Endothelial cell of umbilical vein (primary cell): ENCODE measurements at regions not wholly inside any gene's neighbourhood (a gene's known extent, or its start where the extent isn't known, plus 50 kb on each side); places are given as distances from the start of the nearest gene placed in this dataset.

Source experiments
- BruUV-seq: library from RNA; stranded (reverse); fragments of 400-500 nt; replicated peaks from 2 replicates; lab custom pipeline; 2021; lab: Mats Ljungman, UMichigan
- CTCF ChIA-PET: fragments of 300-600, 350-600 bp; sonication (Branson Sonifier 250); formaldehyde crosslinking; loops from one replicate; lab custom pipeline; 2021; ENCODE audit warnings: antibody characterized with exemption, inconsistent platforms; lab: Charles Lee
- POLR2A ChIA-PET: fragments of 300-600, 350-600 bp; sonication (Branson Sonifier 250); formaldehyde crosslinking; loops from one replicate; lab custom pipeline; 2021; ENCODE audit warnings: antibody characterized with exemption, inconsistent platforms; lab: Charles Lee
- DNase-seq: peaks from one replicate; pipeline ENCODE4 v3.0.0-alpha.2; 2011; ENCODE audit warnings: low read depth, low spot score
- FAIRE-seq: peaks from 2 replicates; lab custom pipeline; 2011; peaks lifted over from hg19 to GRCh38; lab: Jason Lieb, UNC
- H2AFZ ChIP-seq: 2 replicates; pipeline ENCODE4 v1.6.0; 2012; ENCODE audit warnings: low read depth, low read length, control low read depth, inconsistent platforms
- H3K27ac ChIP-seq: 2 replicates; pipeline ENCODE4 v1.5.1; 2011; ENCODE audit warnings: low read depth, mild to moderate bottlenecking, control low read depth, low read length, moderate library complexity; ENCODE audit not compliant: insufficient read depth
- H3K27me3 ChIP-seq, 2 experiments: 2 replicates each; pipeline versions ENCODE4 v1.6.0 to v1.6.1; 2011; ENCODE audit warnings: low read length in 2 of 2, mixed read lengths in 1 of 2; ENCODE audit not compliant: control insufficient read depth in 2 of 2, insufficient read depth in 2 of 2
- H3K36me3 ChIP-seq, 2 experiments: 2 replicates in 1 of 2; 3 replicates in 1 of 2; pipeline ENCODE4 v1.5.1; 2011; ENCODE audit warnings: low read length in 2 of 2, mild to moderate bottlenecking in 1 of 2, moderate library complexity in 1 of 2; ENCODE audit not compliant: control insufficient read depth in 2 of 2, insufficient read depth in 2 of 2; ENCODE audit errors: extremely low read depth in 1 of 2
- H3K4me1 ChIP-seq: 3 replicates; pipeline ENCODE4 v1.5.1; 2011; ENCODE audit warnings: mild to moderate bottlenecking, low read length; ENCODE audit not compliant: control insufficient read depth, insufficient read depth; ENCODE audit errors: extremely low read depth
- H3K4me2 ChIP-seq: 2 replicates; pipeline ENCODE4 v1.6.1; 2011; ENCODE audit warnings: low read length, control low read depth, mixed read lengths; ENCODE audit not compliant: insufficient read depth
- H3K4me3 ChIP-seq, 3 experiments: fragments of 200-600 bp in 1 of 3; sonication (generic), shearing (Covaris generic) in 1 of 3; replicated peaks in 1 of 3; 2 replicates each; pipeline ENCODE4 v1.5.1; 2011 to 2016; ENCODE audit warnings: control low read depth in 3 of 3, low read length in 3 of 3, mild to moderate bottlenecking in 2 of 3, inconsistent platforms in 1 of 3, low read depth in 1 of 3, moderate library complexity in 1 of 3; ENCODE audit not compliant: insufficient read depth in 1 of 3
- H3K79me2 ChIP-seq: 2 replicates; pipeline ENCODE4 v1.6.0; 2012; ENCODE audit warnings: low read length, inconsistent platforms; ENCODE audit not compliant: control insufficient read depth, insufficient read depth
- H3K9ac ChIP-seq: replicated peaks from 2 replicates; pipeline ENCODE3; 2011; ENCODE audit warnings: low read length, control low read depth; ENCODE audit not compliant: insufficient read depth; ENCODE audit errors: extremely low read depth
- H3K9me1 ChIP-seq: replicated peaks from 3 replicates; pipeline ENCODE4 v1.6.0; 2011; ENCODE audit warnings: mild to moderate bottlenecking, low read length; ENCODE audit not compliant: control insufficient read depth, insufficient read depth; ENCODE audit errors: extremely low read depth
- H3K9me3 ChIP-seq: replicated peaks from 2 replicates; pipeline ENCODE4 v1.5.1; 2012; ENCODE audit warnings: low read length, inconsistent platforms; ENCODE audit not compliant: control insufficient read depth, insufficient read depth
- H4K20me1 ChIP-seq: replicated peaks from 2 replicates; pipeline ENCODE3; 2011; ENCODE audit warnings: mild to moderate bottlenecking, low read length; ENCODE audit not compliant: control insufficient read depth, insufficient read depth; ENCODE audit errors: extremely low read depth
- EZH2 ChIP-seq: IDR thresholded peaks from 2 replicates; pipeline ENCODE4 v1.6.1; 2012; ENCODE audit warnings: borderline replicate concordance, low read depth, mild to moderate bottlenecking, moderate library complexity, low read length, inconsistent platforms; ENCODE audit not compliant: severe bottlenecking
- FOS ChIP-seq: IDR thresholded peaks from 2 replicates; pipeline ENCODE4 v1.6.1; 2011; ENCODE audit warnings: mild to moderate bottlenecking, low read length, moderate library complexity, borderline replicate concordance; ENCODE audit not compliant: insufficient read depth
- GATA2 ChIP-seq: IDR thresholded peaks from 2 replicates; pipeline ENCODE4 v1.7.0; 2011; ENCODE audit warnings: low read depth, mild to moderate bottlenecking, moderate library complexity, mixed read lengths, low read length; ENCODE audit not compliant: insufficient read length, insufficient read depth
- JUN ChIP-seq: IDR thresholded peaks from 2 replicates; pipeline ENCODE4 v1.6.1; 2011; ENCODE audit warnings: borderline replicate concordance, low read depth; ENCODE audit not compliant: insufficient read length, insufficient read depth
- MYC ChIP-seq: IDR thresholded peaks from one replicate; pipeline ENCODE4 v1.6.1; 2011; ENCODE audit warnings: mild to moderate bottlenecking, low read depth, low read length
- POLR2A ChIP-seq: IDR thresholded peaks from 2 replicates; pipeline ENCODE4 v1.6.1; 2012; ENCODE audit warnings: low read depth, mild to moderate bottlenecking, control low read depth, low read length
- POLR2AphosphoS5 ChIP-seq: IDR thresholded peaks from 2 replicates; pipeline ENCODE4 v1.6.1; 2012; ENCODE audit warnings: low read depth, mild to moderate bottlenecking, control low read depth, low read length, moderate library complexity; ENCODE audit not compliant: insufficient read depth
- dilution Hi-C: fragments of 300-500 bp; cut with MboI; formaldehyde crosslinking; loops from one replicate; pipeline ENCODE4 v1.15.0; 2019; ENCODE audit warnings: low sequenced_read_pairs; ENCODE audit not compliant: extremely low pct_ligation_motif_present
- intact Hi-C: fragments of 100-400 bp; cut with micrococcal nuclease; formaldehyde crosslinking; loops from one replicate; pipeline ENCODE4 v1.10.0; 2022
- TF ChIP-seq, protein P1 (sequence below): IDR thresholded peaks from 2 replicates; pipeline ENCODE4 v1.6.1; 2011; ENCODE audit not compliant: insufficient read depth, insufficient read length
- TF ChIP-seq, protein P2 (sequence below), 2 donors: IDR thresholded peaks; 1 replicate in 1 of 2; 2 replicates in 1 of 2; pipeline ENCODE4 v1.5.1; 2011; ENCODE audit warnings: low read length in 2 of 2, mild to moderate bottlenecking in 2 of 2, moderate library complexity in 2 of 2, control low read depth in 1 of 2, inconsistent platforms in 1 of 2, low read depth in 1 of 2; ENCODE audit not compliant: insufficient read depth in 1 of 2; ENCODE audit errors: extremely low read depth in 1 of 2

DNA sequence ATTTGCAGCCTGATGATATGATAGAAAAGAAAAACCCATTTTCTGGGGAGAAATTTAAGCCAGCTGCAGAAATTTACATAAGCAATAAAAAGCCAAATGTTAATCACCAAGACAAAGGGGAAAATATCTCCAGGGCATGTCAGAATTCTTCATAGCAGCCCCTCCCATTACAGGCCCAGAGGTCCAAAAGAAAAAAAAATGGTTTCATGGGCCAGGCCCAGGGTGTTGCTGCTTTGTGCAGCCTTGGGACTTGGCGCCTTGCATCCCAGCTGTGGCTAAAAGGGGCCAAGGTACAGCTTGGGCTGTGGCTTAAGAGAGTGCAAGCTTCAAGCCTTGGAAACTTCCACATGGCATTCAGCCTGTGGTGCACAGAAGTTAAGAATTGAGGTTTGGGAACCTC lies 97.9 kb upstream of the CDX4 start:
- no peaks in the 10 kb centered on the region for H3K36me3 ChIP-seq
- no peak for TF ChIP-seq GATA2
- H3K9me3 ChIP-seq: no peaks in the 10 kb centered on the region
- H3K4me2 ChIP-seq: no peak overlapping the region
- CTCF ChIA-PET: no interaction called here
- no peaks in the 10 kb centered on the region for H3K27me3 ChIP-seq
- intact Hi-C loops: no loop called here
- no peaks in the 10 kb centered on the region for H3K4me1 ChIP-seq
- H4K20me1 ChIP-seq: no peaks in the 10 kb centered on the region
- no peak overlapping the region for H2AFZ ChIP-seq
- BruUV-seq: no TSS peak
- FAIRE-seq (no peak), DNase-seq (no peak)
- H3K9me1 ChIP-seq: no peaks in the 10 kb centered on the region
- POLR2A ChIA-PET: no interaction called here
- dilution Hi-C loops: no loop called here
- no peak overlapping the region for H3K4me3 ChIP-seq
- no peaks in the 10 kb centered on the region for H3K79me2 ChIP-seq
- H3K9ac ChIP-seq: no peak overlapping the region
- no peak overlapping the region for H3K27ac ChIP-seq

DNA sequence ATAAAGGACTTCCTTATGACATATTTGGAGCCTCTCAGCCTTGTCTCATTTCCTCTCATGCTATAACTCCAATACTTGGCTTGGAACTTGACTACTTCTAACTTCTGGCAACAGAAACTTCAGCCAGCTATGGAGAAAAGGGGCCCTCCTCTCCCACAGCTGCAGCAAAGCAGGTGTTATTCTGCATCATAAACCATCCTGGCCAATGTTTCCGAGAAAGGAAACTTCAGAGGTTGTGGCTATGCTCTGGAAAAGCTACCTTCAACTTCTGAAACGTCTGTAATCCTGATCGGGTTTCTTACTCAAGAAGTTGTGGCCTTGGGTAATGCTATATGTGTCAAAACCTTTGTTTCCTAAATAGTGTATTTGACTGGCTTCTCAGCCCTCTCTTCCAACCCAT lies 109.5 kb upstream of the CDX4 start:
- no peak overlapping the region for H3K4me3 ChIP-seq
- H3K27ac ChIP-seq: no peak overlapping the region
- H3K9me3 ChIP-seq: no peaks in the 10 kb centered on the region
- FAIRE-seq (no peak), DNase-seq (no peak)
- intact Hi-C loops (no loop called here), dilution Hi-C loops (no loop called here)
- no peaks in the 10 kb centered on the region for H3K79me2 ChIP-seq
- ChIA-PET POLR2A (no interaction called here), CTCF (no interaction called here)
- no peak overlapping the region for H3K9ac ChIP-seq
- no TSS peak for BruUV-seq
- H3K36me3 ChIP-seq: no peaks in the 10 kb centered on the region
- H3K4me2 ChIP-seq: no peak overlapping the region
- no peaks in the 10 kb centered on the region for H4K20me1 ChIP-seq
- no peaks in the 10 kb centered on the region for H3K27me3 ChIP-seq
- TF ChIP-seq, protein P1, sequence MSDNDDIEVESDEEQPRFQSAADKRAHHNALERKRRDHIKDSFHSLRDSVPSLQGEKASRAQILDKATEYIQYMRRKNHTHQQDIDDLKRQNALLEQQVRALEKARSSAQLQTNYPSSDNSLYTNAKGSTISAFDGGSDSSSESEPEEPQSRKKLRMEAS: no peak
- TF ChIP-seq POLR2AphosphoS5 (no peak), JUN (no peak), EZH2 (no peak), GATA2 (no peak), FOS (no peak), MYC (no peak), POLR2A (no peak)
- TF ChIP-seq, protein P2, sequence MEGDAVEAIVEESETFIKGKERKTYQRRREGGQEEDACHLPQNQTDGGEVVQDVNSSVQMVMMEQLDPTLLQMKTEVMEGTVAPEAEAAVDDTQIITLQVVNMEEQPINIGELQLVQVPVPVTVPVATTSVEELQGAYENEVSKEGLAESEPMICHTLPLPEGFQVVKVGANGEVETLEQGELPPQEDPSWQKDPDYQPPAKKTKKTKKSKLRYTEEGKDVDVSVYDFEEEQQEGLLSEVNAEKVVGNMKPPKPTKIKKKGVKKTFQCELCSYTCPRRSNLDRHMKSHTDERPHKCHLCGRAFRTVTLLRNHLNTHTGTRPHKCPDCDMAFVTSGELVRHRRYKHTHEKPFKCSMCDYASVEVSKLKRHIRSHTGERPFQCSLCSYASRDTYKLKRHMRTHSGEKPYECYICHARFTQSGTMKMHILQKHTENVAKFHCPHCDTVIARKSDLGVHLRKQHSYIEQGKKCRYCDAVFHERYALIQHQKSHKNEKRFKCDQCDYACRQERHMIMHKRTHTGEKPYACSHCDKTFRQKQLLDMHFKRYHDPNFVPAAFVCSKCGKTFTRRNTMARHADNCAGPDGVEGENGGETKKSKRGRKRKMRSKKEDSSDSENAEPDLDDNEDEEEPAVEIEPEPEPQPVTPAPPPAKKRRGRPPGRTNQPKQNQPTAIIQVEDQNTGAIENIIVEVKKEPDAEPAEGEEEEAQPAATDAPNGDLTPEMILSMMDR (IDR thresholded peaks at IDR 0.05; ENCODE audit: extremely low read depth in 1 of 2, insufficient read depth in 1 of 2, low read depth in 1 of 2, low read length in 2 of 2): no peak
- no peaks in the 10 kb centered on the region for H3K4me1 ChIP-seq
- H2AFZ ChIP-seq: no peak overlapping the region
- H3K9me1 ChIP-seq: no peaks in the 10 kb centered on the region
